ENCODE measurements at regions not wholly inside any gene's neighbourhood (a gene's known extent, or its start where the extent isn't known, plus 50 kb on each side); places are given as distances from the start of the nearest gene placed in this dataset.

DNA sequence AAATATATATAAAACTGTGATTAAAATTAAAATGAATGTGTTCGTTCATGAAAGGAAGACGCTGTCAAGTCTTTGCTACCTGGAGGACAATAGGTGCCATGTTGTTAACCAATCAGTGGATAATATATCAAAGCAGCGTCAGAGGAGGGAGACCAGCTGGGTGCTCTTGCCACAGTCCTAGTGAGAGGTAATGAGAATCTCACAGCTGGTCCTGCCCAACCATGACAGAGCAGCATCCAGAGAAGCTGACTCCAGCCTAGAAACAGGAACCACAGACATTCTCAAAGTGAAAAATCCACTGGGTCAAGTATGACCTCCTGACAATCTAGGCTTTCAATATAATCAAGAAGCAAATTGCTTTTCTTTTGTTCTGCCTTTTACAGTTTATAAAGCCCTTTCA lies 94.5 kb upstream of the LRFN2 start:
- TF ChIP-seq, protein P1, sequence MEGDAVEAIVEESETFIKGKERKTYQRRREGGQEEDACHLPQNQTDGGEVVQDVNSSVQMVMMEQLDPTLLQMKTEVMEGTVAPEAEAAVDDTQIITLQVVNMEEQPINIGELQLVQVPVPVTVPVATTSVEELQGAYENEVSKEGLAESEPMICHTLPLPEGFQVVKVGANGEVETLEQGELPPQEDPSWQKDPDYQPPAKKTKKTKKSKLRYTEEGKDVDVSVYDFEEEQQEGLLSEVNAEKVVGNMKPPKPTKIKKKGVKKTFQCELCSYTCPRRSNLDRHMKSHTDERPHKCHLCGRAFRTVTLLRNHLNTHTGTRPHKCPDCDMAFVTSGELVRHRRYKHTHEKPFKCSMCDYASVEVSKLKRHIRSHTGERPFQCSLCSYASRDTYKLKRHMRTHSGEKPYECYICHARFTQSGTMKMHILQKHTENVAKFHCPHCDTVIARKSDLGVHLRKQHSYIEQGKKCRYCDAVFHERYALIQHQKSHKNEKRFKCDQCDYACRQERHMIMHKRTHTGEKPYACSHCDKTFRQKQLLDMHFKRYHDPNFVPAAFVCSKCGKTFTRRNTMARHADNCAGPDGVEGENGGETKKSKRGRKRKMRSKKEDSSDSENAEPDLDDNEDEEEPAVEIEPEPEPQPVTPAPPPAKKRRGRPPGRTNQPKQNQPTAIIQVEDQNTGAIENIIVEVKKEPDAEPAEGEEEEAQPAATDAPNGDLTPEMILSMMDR (conservative IDR thresholded peaks at IDR 0.05 in 1 of 2, IDR thresholded peaks at IDR 0.05 in 1 of 2; ENCODE audit: extremely low read depth in 1 of 2, insufficient read depth in 1 of 2, low read depth in 1 of 2, low read length in 2 of 2) = no peak
- TF ChIP-seq EZH2 (IDR thresholded peaks at IDR 0.05; ENCODE audit: borderline replicate concordance, low read length) = no peak

Measured in mammary epithelial cell (primary cell).